Activated naive CD4-positive, alpha-beta T cell (primary cell): ENCODE measurements at regions not wholly inside any gene's neighbourhood (a gene's known extent, or its start where the extent isn't known, plus 50 kb on each side); places are given as distances from the start of the nearest gene placed in this dataset.
"Not testable (repeated sequence)": the region's sequence is repeated elsewhere in the genome, so short reads cannot be mapped to it uniquely, and the experiment has no call there.

Experiments
- DNase-seq, 4 experiments: peaks; one replicate each; lab custom pipeline; 2025; lab: John Stamatoyannopoulos, UW

- no peak for DNase-seq
Observed at GRCh38 chr3:101138817-101139216, 145.6 kb upstream of the ABI3BP start.

GRCh38 chr3:101134331-101134730, 141.1 kb upstream of the ABI3BP start:
- no peak for DNase-seq

GRCh38 chr3:101133652-101134051, 140.4 kb upstream of the ABI3BP start:
- no peak for DNase-seq

GRCh38 chr3:101133197-101133596, 140.0 kb upstream of the ABI3BP start:
- not testable (repeated sequence) for DNase-seq

- DNase-seq, result no peak
Observed at GRCh38 chr3:101131767-101132166, 138.5 kb upstream of the ABI3BP start.

- DNase-seq, result no peak
Observed at GRCh38 chr3:101128786-101129185, 135.6 kb upstream of the ABI3BP start.

- DNase-seq, result no peak
Observed at GRCh38 chr3:101128001-101128400, 134.8 kb upstream of the ABI3BP start.

GRCh38 chr3:101124125-101124524, 130.9 kb upstream of the ABI3BP start:
- DNase-seq, result no peak

- DNase-seq, result no peak
Observed at GRCh38 chr3:101123081-101123480, 129.9 kb upstream of the ABI3BP start.

GRCh38 chr3:101122681-101123080, 129.5 kb upstream of the ABI3BP start:
- DNase-seq, result no peak

GRCh38 chr3:101120039-101120438, 126.8 kb upstream of the ABI3BP start:
- DNase-seq, result no peak

- DNase-seq, result no peak
Observed at GRCh38 chr3:101119535-101119934, 126.3 kb upstream of the ABI3BP start.

GRCh38 chr3:101117980-101118379, 124.8 kb upstream of the ABI3BP start:
- no peak for DNase-seq

GRCh38 chr3:101117465-101117864, 124.2 kb upstream of the ABI3BP start:
- DNase-seq, result no peak

- DNase-seq, result not testable (repeated sequence)
Observed at GRCh38 chr3:101110295-101110694, 117.1 kb upstream of the ABI3BP start.

- DNase-seq, result no peak
Observed at GRCh38 chr3:101104321-101104720, 111.1 kb upstream of the ABI3BP start.

- no peak for DNase-seq
Observed at GRCh38 chr3:101102678-101103296, 109.6 kb upstream of the ABI3BP start.

GRCh38 chr3:101100361-101101009, 107.3 kb upstream of the ABI3BP start:
- DNase-seq, result no peak

- no peak for DNase-seq
Observed at GRCh38 chr3:101099791-101100190, 106.6 kb upstream of the ABI3BP start.

GRCh38 chr3:101096444-101096843, 103.2 kb upstream of the ABI3BP start:
- DNase-seq, result no peak

GRCh38 chr3:101095693-101096430, 102.6 kb upstream of the ABI3BP start:
- no peak for DNase-seq

- DNase-seq, result no peak
Observed at GRCh38 chr3:101091489-101091888, 98.3 kb upstream of the ABI3BP start.

GRCh38 chr3:101085752-101086151, 92.5 kb upstream of the ABI3BP start:
- no peak for DNase-seq
